ENCODE measurements at regions not wholly inside any gene's neighbourhood (a gene's known extent, or its start where the extent isn't known, plus 50 kb on each side); places are given as distances from the start of the nearest gene placed in this dataset.
"Not testable (repeated sequence)": the region's sequence is repeated elsewhere in the genome, so short reads cannot be mapped to it uniquely, and the experiment has no call there.

DNA sequence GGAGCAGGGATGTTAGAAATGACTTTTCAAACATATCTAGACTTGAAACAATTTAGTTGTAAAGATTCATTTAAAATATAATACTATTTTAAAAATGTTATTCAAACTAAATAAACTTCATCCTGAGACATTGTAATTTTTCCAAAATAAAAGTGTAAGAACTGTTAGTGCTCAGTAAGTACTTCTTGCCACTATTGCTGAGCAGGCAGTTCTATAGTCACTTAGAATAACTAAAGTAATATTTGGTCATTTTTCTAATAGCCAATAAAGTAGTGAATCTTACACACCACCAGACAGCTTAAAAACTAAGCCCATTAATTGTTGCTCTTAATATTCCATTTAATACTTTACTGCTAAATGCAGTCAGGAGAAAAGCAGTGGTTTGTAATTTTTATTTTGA lies 1120.0 kb upstream of the CDH10 start:
- DNase-seq (ENCODE audit: low spot score) = no peak

DNA sequence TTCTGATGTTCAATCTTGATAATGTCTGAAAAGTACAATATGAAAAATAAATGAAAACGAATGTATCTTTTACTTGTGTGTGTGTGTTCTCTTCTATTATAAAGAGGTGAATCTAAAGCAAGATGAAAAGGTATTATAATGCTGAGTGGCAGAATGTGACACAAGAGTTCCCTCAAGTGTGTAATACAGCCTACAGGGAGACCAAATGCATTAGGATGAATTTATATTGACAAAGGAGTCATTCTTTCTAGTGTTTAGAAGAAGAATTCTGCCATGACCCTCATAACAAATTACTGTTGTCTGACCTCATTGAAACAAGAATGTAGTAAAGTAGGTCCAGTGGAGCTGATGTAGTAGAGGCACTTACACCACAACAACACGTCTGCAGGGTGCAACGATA lies 1119.0 kb upstream of the CDH10 start:
- no peak for DNase-seq (ENCODE audit: low spot score)

DNA sequence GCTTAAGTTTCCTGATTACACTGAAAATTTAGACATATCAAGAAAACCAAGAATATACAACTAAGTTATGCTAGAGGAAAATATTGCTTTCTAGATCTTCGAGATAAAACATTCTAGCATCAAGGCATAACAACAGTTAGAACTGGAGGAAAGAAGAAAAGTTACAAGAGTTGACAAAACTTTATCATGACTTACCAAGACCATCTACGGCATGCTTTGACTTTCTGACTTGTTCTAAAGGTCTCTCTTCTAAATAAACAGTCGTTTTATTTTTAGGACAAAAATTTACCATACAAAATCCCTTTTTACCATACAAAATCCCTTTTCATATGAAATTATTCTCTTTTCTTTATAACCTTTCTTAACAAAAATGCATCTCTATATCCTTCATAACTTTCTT lies 1110.1 kb upstream of the CDH10 start:
- no peak for DNase-seq (ENCODE audit: low spot score)

DNA sequence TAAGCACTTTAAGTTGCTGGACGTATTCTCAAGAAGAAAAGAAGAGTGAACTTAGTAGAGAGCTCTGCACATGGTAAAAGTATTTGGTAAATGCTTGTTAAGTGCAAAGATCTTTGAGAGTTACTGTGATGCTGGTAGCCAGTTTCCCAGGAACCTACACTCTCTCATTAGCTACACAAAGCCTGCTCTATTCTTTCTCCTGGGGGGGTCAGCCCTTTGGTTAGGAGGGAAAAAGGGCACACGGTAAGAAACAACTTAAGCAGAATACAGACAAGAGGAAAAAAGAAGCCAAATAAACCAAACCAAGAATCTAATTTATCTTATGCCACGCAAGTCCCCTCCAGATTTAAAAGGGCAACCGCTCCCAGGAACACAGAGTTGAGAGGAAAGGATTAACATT lies 1100.1 kb upstream of the CDH10 start:
- DNase-seq (ENCODE audit: low spot score) = no peak

DNA sequence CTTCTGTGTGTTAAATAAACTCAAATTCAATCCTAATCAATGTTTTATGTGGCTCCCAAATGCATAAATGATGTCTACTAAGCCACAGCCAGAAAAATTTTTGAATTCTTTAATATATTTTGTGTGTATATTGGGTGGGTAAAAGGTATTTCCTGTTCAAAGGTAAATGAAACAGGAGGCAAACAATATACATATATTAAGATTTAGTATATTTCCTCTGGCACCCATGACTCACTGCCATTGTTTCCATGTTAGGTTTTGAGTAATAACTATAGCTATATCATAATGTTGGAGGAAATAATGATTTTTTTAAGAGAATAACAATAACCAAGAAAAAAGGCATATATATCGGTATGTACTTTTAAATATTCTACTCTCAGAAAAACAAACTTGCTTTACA lies 1071.9 kb upstream of the CDH10 start:
- no peak for DNase-seq (ENCODE audit: low spot score)

DNA sequence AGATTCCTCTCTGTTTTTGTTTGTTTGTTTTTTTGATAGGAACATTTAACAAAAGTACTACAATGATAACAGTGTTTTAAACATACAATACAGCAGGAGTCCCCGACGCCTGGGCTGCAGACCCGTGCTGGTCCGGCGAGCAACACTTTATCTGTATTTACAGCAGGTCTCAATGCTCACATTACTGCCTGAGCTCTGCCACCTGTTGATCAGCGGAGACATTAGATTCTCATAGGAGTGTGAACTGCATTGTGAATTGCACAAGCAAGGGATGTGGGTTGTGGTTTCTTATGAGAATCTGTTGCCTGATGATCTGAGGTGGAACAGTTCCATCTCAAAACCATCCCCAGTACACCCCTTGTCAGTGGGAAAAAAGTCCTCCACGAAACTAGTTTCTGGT lies 1068.5 kb upstream of the CDH10 start:
- DNase-seq (ENCODE audit: low spot score) = no peak

DNA sequence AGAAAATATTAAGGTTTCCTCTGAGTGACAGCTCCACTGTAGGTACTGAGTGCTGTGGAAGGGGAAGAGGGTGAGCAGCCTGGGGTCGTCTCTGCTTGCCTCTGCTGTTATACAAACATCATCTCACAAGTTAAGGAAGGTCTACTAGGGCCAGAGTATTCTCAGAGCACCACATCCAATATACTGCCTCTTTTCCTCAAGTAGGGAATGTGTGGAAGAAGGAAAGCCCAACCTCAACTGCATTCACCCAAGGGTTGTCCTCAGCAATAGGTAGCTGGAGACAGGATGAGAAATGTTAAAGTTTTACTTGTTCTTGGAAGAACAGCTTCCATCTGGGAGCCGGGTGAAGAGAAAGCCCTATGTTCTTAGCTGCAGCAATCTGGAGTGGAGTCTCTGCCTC lies 1062.3 kb upstream of the CDH10 start:
- no peak for DNase-seq (ENCODE audit: low spot score)

DNA sequence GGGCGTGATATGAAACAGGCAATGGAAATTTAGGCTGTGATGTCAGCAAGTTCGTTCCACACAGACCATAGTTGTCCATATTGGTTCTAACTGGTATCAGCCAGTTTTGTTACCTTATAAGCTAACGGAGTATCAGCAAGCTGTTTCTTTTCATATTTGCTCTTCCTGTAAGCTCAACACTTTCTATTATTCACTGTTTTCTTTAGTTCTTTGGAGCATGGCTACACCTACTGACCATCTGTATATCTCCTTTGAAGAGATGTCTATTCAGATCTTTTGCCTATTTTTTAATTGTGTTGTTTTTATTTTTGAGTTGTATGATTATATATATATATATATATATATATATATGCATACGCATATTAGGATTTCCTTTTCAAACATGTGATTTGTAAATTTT lies 1057.2 kb upstream of the CDH10 start:
- DNase-seq (ENCODE audit: low spot score) = no peak

DNA sequence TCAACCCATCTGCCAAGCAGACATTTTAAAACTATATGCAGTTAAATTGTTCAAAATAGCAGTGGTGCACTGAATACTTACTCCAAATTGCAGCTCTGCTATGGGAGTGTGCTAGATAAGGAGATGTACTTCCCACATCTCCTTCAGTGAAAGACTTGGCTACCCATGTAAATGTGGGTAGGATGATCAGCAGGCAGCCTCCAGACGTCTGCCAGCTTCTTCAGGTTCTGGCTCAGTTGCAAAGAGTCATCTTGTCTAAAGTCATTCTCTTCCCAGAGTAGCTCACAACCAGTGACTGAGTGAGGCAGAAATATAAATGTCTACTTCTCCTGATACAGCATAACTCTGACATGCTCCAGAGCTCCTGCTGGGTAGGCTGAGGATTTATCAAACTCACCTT lies 1050.0 kb upstream of the CDH10 start:
- DNase-seq (ENCODE audit: low spot score) = peak; percentile 15

DNA sequence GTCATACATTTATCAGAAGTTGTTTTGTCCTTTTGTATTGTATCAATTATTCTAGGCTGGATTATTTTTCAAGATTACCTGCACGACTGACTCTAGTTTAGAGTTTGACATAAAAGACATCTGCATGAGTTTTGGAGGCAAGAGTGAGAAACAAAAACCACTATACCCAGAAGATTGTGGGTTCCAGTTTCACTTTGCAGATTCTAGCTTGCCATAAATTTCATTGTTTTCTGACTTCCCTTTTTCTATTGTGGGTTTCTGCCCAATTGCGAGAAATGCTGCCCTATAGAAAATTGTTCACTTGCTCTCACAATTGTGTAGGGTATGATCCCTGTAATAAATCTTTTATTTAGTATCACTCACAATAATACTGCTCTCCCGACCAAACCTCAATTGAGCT lies 1043.4 kb upstream of the CDH10 start:
- no peak for DNase-seq (ENCODE audit: low spot score)

DNA sequence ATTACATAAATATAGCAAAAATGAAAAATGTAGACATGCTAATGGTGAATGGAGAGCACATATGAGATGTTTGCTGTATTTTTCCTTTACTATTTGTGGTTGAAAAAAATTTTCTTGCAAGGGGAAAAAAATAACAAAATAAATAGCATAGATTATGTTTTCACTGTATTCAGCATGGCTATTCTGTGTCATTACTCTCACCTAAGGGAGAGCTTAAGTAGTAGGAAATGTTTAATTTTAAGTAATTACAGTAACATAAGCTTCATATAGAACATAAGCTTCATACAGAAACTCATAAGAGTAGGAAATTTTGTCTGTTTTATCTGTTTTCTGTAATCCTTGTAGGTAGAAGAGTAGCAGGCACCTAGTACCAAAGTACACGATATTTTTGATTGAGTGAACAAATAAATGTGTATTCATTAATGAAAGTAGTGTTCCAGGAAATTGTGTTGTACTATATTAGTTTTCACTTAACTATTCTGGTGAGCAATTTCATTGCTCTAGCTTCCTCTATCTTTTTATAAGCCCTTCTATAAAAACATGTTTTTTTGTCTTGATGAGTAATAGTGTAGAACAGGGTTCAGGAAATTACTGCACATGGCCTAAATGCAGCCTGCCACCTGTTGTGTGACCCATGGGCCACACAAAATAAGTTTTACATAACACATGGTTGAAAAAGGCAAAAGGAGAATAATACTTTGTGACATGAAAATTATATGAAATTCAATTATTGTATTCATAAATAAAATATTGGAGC lies 1025.0 kb upstream of the CDH10 start:
- no peak for DNase-seq (ENCODE audit: low spot score)

DNA sequence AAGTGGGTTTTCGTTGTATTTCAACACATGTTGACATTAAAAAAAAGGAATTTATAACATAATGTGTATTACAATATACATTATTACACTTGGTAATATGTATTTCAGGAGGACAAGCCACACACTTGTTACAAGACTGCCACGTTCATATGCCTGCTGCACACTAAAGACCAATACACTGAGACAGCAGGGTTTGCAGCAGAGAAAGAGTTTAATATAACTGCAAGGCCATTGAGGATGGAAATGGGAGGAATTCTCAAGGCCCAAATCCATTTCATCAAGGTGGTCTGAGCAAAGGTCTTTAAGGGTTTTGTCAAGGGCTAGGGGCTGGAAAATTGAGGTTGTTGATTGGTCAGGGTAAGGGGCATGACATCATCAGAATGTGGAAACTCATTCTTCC lies 1017.8 kb upstream of the CDH10 start:
- DNase-seq (ENCODE audit: low spot score) = no peak

DNA sequence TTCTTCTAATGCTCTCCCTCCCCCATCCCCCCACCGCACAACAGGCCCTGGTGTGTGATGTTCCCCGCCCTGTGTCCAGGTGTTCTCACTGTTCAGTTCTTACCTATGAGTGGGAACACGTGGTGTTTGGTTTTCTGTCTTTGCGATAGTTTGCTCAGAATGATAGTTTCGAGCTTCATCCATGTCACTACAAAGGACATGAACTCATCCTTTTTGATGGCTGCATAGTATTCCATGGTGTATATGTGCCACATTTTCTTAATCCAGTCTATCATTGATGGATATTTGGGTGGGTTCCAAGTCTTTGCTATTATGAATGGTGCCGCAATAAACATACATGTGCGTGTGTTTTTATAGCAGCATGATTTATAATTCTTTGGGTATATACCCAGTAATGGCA lies 1005.5 kb upstream of the CDH10 start:
- DNase-seq (ENCODE audit: low spot score) = not testable (repeated sequence)

DNA sequence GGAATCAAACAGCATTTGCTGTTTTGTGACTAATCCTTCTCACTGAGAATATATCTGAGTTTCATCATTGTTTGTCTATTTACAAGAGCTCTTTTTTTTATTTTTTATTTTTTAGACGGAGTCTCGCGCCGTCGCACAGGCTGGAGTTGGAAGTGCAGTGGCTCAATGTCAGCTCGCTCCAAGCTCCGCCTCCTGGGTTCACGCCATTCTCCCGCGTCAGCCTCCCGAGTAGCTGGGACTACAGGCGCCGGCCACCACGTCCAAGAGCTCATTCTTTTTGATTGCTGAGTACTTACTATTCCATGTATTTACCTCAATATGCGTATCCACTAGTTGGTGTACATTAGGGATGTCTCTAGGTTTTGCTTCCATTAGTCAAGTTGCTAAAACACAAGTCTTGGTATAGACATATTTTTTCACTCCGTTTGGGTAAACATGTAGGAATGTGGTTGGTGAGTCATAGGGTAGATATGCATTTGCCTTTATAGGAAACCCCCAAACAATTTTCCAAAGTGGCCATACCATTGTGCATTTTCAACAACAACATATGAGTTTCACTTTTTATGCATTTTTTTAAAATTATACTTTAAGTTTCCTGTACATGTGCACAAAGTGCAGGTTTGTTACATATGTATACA lies 1005.0 kb upstream of the CDH10 start:
- no peak for DNase-seq (ENCODE audit: low spot score)

DNA sequence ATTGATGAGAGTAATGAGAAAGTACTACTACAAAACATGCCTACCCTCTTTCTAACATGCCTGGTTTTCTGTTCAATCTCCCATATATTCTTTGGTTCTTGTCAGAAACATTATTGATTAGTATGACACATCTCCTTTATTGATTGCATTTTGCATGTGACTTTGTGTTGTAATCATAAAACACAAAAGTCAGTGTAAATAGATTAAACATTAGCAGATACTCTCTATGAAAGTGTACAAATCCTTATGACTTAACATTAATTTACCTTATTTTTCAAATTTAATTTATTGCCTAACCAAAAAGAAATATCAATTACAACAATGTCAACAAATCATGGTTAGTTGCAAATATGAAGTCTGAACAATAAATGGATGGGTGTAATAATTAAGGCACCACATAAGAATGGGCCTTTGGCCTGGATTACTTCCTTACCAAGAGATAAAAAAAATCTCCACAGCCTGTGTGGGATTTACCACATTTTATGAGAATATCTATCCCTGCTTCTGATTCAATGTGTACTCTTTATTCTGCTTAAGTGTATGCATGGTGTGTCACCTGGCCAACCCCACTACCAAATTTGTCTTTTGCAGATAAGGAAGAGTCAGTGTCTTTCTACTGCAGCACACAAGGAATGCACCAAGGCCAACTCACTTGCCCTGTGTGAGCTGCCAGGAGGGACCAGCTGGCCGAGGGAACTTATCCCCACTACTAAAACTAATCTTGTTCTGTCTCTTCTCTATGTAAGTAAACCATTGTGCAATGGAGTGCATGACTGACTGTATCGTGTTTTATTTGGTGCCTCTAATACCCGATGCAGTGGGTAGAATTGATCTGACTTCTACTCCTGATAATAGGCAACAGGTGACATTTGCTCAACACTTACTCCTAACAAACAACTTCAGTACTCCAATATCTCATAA lies 1001.9 kb upstream of the CDH10 start:
- no peak for DNase-seq (ENCODE audit: low spot score)

DNA sequence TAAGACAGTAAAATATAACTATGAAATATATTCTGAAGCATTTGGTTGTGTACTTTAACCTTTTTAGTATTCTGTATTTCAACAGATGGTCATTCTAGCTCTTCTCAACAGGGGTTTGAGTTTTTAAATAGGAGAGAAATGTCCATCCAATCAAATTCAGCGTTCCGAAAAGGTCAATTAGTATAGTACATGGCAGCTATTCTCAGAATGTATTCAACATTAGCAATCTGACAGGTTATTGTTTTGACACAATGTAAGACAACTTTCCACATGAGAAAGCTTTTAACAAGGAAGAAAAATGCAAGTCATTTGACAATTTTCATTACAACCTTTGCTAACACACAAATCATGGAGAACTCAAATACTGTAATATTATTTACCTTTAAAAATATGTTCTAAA lies 996.3 kb upstream of the CDH10 start:
- DNase-seq (ENCODE audit: low spot score) = no peak

DNA sequence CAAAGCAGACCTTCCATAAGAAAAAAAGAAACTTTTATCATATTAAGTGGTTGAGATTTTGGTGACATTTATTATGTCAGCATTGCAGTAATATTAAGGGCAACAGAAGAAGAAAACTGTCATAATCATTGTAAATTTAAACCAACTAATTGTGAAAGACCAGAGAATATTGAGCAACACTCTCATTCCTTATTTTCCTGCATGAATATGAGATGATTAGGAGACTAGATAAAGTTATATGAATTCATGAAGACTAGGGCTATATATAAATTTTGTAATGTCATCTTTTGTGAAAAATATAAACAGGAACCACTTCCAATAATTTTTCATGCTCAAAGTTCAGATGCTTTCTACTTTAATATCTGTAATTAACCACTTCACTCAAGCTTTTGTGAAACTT lies 974.5 kb upstream of the CDH10 start:
- DNase-seq (ENCODE audit: low spot score) = no peak

DNA sequence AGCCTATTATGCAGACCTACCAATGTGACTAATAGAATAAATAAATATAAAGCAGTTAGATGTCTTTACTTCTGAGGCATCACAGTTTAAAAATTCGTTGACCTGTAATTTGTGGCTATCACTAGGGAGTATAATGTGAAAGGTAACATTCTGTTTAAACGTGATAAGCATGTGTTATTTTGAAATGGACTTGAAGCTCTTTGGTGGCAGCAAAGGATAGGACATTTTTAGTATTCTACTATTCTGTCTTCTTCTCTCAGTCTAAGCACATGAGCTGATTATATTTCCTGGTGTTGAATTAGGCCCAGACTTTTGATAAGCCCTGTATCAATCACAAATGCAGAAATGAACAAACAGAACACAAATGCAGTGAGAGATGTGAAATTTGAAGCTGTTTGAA lies 974.0 kb upstream of the CDH10 start:
- no peak for DNase-seq (ENCODE audit: low spot score)

DNA sequence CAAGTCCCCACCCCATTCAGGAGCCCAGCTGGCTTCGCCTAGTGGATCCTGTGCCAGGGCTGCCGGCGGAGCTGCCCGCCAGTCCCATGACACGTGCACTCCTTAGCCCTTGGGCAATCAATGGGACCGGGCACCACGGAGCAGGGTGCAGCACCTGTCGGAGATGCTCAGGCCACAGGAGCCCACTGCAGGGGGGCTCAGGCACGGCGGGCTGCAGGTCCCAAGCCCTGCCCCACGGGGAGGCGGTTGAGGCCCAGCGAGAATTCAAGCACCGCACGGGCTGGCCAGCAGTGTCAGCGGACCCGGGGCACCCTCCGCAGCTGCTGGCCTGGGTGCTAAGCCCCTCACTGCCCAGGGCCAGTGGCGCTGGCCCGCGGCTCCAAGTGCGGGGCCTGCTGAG lies 969.7 kb upstream of the CDH10 start:
- no peak for DNase-seq (ENCODE audit: low spot score)

DNA sequence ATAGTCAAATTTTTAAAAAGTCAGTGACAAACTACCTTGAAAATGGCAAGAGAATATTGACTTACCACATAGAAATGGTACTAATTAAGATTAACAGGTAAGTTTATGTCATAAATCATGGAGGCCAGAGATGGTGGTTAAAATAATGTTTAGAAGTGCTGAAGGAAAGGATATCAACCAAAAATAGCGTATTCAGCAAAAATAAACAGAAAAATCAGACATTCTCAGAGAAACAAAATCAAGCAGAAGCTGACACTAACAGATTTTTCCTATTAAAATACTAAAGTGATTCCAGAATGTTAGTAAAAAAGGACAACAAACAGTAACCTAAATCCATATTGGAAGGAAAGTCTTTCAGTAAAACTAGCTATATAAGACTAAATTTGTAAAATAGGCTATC lies 959.9 kb upstream of the CDH10 start:
- no peak for DNase-seq (ENCODE audit: low spot score)

DNA sequence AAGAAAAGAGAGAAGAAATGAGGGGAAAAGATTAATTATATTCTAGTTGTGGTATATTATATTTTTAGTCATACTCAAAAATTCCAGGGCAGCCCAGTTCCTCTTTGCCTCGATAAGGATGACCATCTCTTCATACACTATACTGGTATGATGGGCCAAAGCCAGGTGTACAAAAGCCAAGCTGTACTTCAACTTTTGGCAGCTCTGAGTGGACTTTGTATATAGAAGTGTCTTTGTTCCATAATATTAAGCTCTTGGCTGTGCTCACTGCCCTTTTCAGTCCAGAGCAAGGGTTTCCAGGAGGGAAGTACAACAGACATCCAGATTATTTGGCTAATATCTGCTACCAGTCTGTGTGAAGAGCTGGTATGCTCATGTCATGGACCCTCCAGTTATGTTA lies 934.3 kb upstream of the CDH10 start:
- no peak for DNase-seq (ENCODE audit: low spot score)

DNA sequence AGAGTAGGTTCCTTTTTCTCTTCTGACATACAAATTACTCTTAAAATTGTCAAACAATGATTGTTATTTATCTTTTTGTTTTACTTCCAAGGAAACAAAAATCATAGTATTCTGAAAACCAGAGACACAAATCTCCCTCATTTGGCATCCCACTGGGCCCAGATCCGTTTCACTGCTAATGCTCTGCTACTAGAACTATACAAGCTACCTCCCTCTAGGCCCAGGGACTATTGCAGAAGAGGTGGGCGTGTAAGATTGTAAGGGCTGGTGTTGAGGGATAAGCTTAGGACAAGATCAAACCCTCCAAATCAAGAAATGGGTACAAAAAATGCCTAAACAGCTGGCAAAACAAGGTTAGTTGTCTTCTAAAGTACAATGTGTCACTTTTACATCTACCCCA lies 928.9 kb upstream of the CDH10 start:
- no peak for DNase-seq (ENCODE audit: low spot score)

DNA sequence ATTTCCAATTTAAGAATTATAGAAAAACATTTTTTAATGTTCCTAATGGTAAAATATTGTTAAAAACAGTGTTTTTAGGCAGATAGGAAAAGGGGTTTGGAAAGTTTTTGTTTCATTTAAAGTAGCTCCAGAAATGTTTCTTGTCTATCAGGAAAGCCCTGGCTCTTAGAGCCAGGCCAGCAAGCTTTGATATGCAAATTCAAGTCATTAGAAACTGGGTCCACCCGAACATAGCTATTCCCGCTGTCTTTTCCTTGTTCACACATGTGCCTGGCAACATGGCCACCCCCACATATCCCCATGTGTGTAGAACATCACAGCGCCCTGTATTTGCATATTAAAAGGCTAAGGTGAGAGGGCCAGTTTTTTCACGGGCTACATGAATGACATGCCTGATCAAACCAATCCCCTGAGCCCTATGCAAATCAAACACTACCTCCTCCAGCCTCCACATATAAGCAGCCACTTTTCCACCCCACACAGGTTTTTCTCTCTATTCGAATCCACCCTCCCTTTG lies 925.3 kb upstream of the CDH10 start:
- no peak for DNase-seq (ENCODE audit: low spot score)
